A549 (cell line): ENCODE measurements at regions not wholly inside any gene's neighbourhood (a gene's known extent, or its start where the extent isn't known, plus 50 kb on each side); places are given as distances from the start of the nearest gene placed in this dataset.

Source experiments
- EP300 ChIP-seq, 2 experiments: fragments of >200 bp; sonication (Bioruptor Twin); formaldehyde crosslinking; IDR thresholded peaks; 2 replicates in 1 of 2; 3 replicates in 1 of 2; pipeline ENCODE4 v1.6.1; 2016 to 2017
- FOSL2 ChIP-seq, 2 experiments: fragments of 450-650 bp in 1 of 2; fragments of >200 bp in 1 of 2; sonication (Bioruptor Twin) in 1 of 2; formaldehyde crosslinking; IDR thresholded peaks; 2 replicates each; pipeline versions ENCODE4 v1.5.0 to v1.6.1; 2016 to 2020; ENCODE audit warnings: mild to moderate bottlenecking in 1 of 2, moderate library complexity in 1 of 2
- MYC ChIP-seq: IDR thresholded peaks from 2 replicates; pipeline ENCODE4 v1.6.1; 2012; ENCODE audit warnings: mild to moderate bottlenecking, inconsistent platforms, low read length, improper control_type of control experiment, borderline replicate concordance
- PHF8 ChIP-seq: fragments of 200-600 bp; sonication (generic); IDR thresholded peaks from 2 replicates; pipeline ENCODE4 v1.6.1; 2016; ENCODE audit warnings: low read depth, mild to moderate bottlenecking, antibody characterized with exemption, moderate library complexity, borderline replicate concordance
- POLR2A ChIP-seq: IDR thresholded peaks from 2 replicates; pipeline ENCODE4 v1.6.1; 2012; ENCODE audit warnings: mild to moderate bottlenecking, low read length
- TF ChIP-seq, protein P1 (sequence below): fragments of >200 bp; sonication (Bioruptor Twin); formaldehyde crosslinking; IDR thresholded peaks from 3 replicates; pipeline ENCODE4 v1.5.1; 2016
- TF ChIP-seq, protein P2 (sequence below): IDR thresholded peaks from 2 replicates; pipeline ENCODE4 v1.6.1; 2012

- TF ChIP-seq, protein P1, sequence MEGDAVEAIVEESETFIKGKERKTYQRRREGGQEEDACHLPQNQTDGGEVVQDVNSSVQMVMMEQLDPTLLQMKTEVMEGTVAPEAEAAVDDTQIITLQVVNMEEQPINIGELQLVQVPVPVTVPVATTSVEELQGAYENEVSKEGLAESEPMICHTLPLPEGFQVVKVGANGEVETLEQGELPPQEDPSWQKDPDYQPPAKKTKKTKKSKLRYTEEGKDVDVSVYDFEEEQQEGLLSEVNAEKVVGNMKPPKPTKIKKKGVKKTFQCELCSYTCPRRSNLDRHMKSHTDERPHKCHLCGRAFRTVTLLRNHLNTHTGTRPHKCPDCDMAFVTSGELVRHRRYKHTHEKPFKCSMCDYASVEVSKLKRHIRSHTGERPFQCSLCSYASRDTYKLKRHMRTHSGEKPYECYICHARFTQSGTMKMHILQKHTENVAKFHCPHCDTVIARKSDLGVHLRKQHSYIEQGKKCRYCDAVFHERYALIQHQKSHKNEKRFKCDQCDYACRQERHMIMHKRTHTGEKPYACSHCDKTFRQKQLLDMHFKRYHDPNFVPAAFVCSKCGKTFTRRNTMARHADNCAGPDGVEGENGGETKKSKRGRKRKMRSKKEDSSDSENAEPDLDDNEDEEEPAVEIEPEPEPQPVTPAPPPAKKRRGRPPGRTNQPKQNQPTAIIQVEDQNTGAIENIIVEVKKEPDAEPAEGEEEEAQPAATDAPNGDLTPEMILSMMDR: no peak
- TF ChIP-seq FOSL2 (IDR thresholded peaks at IDR 0.05) (no peak), FOSL2 (CRISPR knock-in tag; IDR thresholded peaks at IDR 0.05) (no peak), EP300 (IDR thresholded peaks at IDR 0.05) (no peak), POLR2A (no peak), PHF8 (no peak), MYC (no peak)
- TF ChIP-seq, protein P2, sequence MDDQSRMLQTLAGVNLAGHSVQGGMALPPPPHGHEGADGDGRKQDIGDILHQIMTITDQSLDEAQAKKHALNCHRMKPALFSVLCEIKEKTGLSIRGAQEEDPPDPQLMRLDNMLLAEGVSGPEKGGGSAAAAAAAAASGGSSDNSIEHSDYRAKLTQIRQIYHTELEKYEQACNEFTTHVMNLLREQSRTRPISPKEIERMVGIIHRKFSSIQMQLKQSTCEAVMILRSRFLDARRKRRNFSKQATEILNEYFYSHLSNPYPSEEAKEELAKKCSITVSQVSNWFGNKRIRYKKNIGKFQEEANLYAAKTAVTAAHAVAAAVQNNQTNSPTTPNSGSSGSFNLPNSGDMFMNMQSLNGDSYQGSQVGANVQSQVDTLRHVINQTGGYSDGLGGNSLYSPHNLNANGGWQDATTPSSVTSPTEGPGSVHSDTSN: no peak
Observed at GRCh38 chr13:78286748-78287147, 316.6 kb downstream of the POU4F1 start.
